ENCODE measurements at regions not wholly inside any gene's neighbourhood (a gene's known extent, or its start where the extent isn't known, plus 50 kb on each side); places are given as distances from the start of the nearest gene placed in this dataset.

- no peaks in the 10 kb centered on the region for H3K36me3 ChIP-seq (ENCODE audit: control insufficient read depth in 2 of 3, insufficient read depth in 3 of 3, low read length in 3 of 3)
- FAIRE-seq, result no peak
- H3K4me3 ChIP-seq (ENCODE audit: low read length in 3 of 3), result no peak overlapping the region
Measured at GRCh38 chr9:106441283-106441682, 421.7 kb upstream of the ZNF462 start.

GRCh38 chr9:106443520-106443919 lies 419.4 kb upstream of the ZNF462 start:
- TF ChIP-seq CTCF (IDR thresholded peaks at IDR 0.05; ENCODE audit: borderline replicate concordance, extremely low read depth, insufficient read depth), result no peak
- no peak for FAIRE-seq
- Histone ChIP-seq H3K4me1 (ENCODE audit: control insufficient read depth in 2 of 3, insufficient read depth in 2 of 3, low read depth in 1 of 3, low read length in 3 of 3) (no peaks in the 10 kb centered on the region), H3K27ac (ENCODE audit: low read depth in 2 of 2, low read length in 2 of 2) (no peak overlapping the region), H3K36me3 (ENCODE audit: control insufficient read depth in 2 of 3, insufficient read depth in 3 of 3, low read length in 3 of 3) (no peaks in the 10 kb centered on the region), H3K9me3 (ENCODE audit: control insufficient read depth in 2 of 3, insufficient read depth in 1 of 3, low read length in 3 of 3) (no peaks in the 10 kb centered on the region), H3K27me3 (ENCODE audit: control insufficient read depth, insufficient read depth, low read length) (no peaks in the 10 kb centered on the region), H3K4me3 (ENCODE audit: low read length in 3 of 3) (no peak overlapping the region), H3K9ac (ENCODE audit: low read length in 3 of 3) (no peak overlapping the region)
- intact Hi-C loops (cut with DNase I), result no loop called here
- no peak for DNase-seq

More at GRCh38 chr9:106441283-106441682, 421.7 kb upstream of the ZNF462 start:
- Histone ChIP-seq H3K9me3 (ENCODE audit: control insufficient read depth in 2 of 3, insufficient read depth in 1 of 3, low read length in 3 of 3) (no peaks in the 10 kb centered on the region), H3K27me3 (ENCODE audit: control insufficient read depth, insufficient read depth, low read length) (no peaks in the 10 kb centered on the region), H3K9ac (ENCODE audit: low read length in 3 of 3) (no peak overlapping the region), H3K4me1 (ENCODE audit: control insufficient read depth in 2 of 3, insufficient read depth in 2 of 3, low read depth in 1 of 3, low read length in 3 of 3) (no peaks in the 10 kb centered on the region), H3K27ac (ENCODE audit: low read depth in 2 of 2, low read length in 2 of 2) (no peak overlapping the region)
- DNase-seq, result no peak
- intact Hi-C loops (cut with DNase I), result no loop called here
- TF ChIP-seq CTCF (IDR thresholded peaks at IDR 0.05; ENCODE audit: borderline replicate concordance, extremely low read depth, insufficient read depth), result no peak

DNA sequence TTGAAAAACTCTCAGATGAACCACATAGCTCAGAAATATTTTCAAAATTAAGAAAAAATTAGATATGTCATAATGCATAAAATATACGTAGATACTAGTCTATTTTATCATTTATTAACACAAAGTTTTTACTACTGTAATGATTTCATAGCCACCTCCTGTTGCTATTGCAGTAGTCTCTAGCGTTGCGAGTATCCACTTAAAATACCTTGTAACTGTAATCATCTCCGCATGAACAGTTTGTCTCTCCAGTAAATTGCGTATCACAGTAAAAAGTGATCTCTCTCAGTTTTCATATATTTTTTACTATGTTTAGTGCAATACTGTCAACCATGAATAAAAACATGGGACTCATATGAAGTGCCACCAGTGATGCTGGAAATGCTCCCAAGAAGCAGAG lies 417.9 kb upstream of the ZNF462 start:
- DNase-seq, result no peak
- Histone ChIP-seq H3K36me3 (ENCODE audit: control insufficient read depth in 2 of 3, insufficient read depth in 3 of 3, low read length in 3 of 3) (no peaks in the 10 kb centered on the region), H3K27ac (ENCODE audit: low read depth in 2 of 2, low read length in 2 of 2) (no peak overlapping the region), H3K9me3 (ENCODE audit: control insufficient read depth in 2 of 3, insufficient read depth in 1 of 3, low read length in 3 of 3) (no peaks in the 10 kb centered on the region), H3K4me3 (ENCODE audit: low read length in 3 of 3) (no peak overlapping the region), H3K4me1 (ENCODE audit: control insufficient read depth in 2 of 3, insufficient read depth in 2 of 3, low read depth in 1 of 3, low read length in 3 of 3) (peaks cover 0 to 2% (median 0%) of the 10 kb centered on the region in 3 donors), H3K9ac (ENCODE audit: low read length in 3 of 3) (no peak overlapping the region), H3K27me3 (ENCODE audit: control insufficient read depth, insufficient read depth, low read length) (no peaks in the 10 kb centered on the region)
- FAIRE-seq, result no peak
- no peak for TF ChIP-seq CTCF (IDR thresholded peaks at IDR 0.05; ENCODE audit: borderline replicate concordance, extremely low read depth, insufficient read depth)
- intact Hi-C loops (cut with DNase I), result no loop called here

DNA sequence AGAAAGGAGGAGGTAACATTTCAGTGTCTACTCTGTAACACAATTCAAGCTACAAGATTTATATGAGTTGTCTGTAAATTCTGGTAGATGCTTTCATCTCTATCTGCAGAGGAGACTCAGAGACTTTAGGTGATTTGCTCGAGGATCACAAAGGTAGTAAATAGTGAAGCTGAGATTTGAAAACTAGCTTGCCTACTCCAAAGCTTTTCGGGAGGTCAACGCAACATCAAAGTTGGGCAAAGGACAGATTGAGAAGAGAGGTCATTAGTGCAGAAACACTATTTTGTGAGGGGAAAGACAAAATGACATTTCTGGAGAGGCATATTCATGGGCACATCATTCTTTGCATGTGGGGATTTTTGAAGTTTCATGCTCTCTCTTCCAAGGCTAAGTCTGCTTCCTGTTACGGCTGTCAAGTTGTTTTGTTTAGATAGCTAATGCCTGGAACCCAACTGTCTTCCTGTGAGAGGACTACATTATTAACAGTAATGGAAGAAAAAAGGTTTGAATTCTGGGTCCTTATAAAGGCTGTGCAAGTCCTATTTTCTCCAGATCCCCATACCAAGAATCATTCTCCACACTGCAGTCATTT lies 413.5 kb upstream of the ZNF462 start:
- intact Hi-C loops (cut with DNase I), result no loop called here

More for the DNA sequence above, 413.5 kb upstream of the ZNF462 start:
- FAIRE-seq (no peak), DNase-seq (peak in 2 of 5 donors; percentile 70)
- Histone ChIP-seq H3K27ac (ENCODE audit: low read depth in 2 of 2, low read length in 2 of 2) (no peak overlapping the region), H3K4me1 (ENCODE audit: control insufficient read depth in 2 of 3, insufficient read depth in 2 of 3, low read depth in 1 of 3, low read length in 3 of 3) (peaks cover 0 to 2% (median 0%) of the 10 kb centered on the region in 3 donors), H3K9me3 (ENCODE audit: control insufficient read depth in 2 of 3, insufficient read depth in 1 of 3, low read length in 3 of 3) (no peaks in the 10 kb centered on the region), H3K9ac (ENCODE audit: low read length in 3 of 3) (no peak overlapping the region), H3K36me3 (ENCODE audit: control insufficient read depth in 2 of 3, insufficient read depth in 3 of 3, low read length in 3 of 3) (no peaks in the 10 kb centered on the region), H3K4me3 (ENCODE audit: low read length in 3 of 3) (no peak overlapping the region), H3K27me3 (ENCODE audit: control insufficient read depth, insufficient read depth, low read length) (no peaks in the 10 kb centered on the region)
- no peak for TF ChIP-seq CTCF (IDR thresholded peaks at IDR 0.05; ENCODE audit: borderline replicate concordance, extremely low read depth, insufficient read depth)

Data from kidney (tissue), 13 donors.